HG03469 (cell line): ENCODE measurements at regions not wholly inside any gene's neighbourhood (a gene's known extent, or its start where the extent isn't known, plus 50 kb on each side); places are given as distances from the start of the nearest gene placed in this dataset.
"Not testable (repeated sequence)": the region's sequence is repeated elsewhere in the genome, so short reads cannot be mapped to it uniquely, and the experiment has no call there.

Experiments used
- ATAC-seq: cut with Tn5 transposase; IDR thresholded peaks from one replicate; pipeline ENCODE4 v1.9.1; 2021; ENCODE audit warnings: mild to moderate bottlenecking, moderate library complexity, moderate number of reproducible peaks; ENCODE audit not compliant: unreplicated experiment

DNA sequence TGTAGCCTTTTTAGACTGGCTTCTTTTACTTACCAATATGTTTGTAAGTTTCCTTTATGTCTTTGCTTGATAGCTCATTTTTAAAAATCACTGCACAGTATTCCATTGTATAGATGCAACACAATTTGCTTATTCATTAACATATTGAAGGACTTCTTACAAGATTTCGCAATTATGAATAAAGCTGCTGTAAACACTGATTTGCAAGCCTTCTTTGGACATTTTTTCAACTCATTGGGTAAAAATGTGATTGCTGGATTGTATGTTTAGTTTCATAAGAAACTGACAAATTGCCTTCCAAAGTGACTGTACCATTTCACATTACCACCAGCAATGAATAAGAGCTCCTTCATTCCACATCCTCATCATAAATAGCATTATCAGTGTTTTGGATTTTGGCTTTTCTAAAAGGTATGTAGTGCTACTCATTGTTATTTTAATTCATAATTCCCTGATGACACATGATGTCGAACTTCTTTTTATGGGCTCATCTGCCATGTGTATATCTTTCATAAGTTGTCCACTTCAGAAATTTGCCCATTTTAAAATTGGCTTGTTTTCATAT, 80.7 kb downstream of the TFAP2B start:
- ATAC-seq: no peak

DNA sequence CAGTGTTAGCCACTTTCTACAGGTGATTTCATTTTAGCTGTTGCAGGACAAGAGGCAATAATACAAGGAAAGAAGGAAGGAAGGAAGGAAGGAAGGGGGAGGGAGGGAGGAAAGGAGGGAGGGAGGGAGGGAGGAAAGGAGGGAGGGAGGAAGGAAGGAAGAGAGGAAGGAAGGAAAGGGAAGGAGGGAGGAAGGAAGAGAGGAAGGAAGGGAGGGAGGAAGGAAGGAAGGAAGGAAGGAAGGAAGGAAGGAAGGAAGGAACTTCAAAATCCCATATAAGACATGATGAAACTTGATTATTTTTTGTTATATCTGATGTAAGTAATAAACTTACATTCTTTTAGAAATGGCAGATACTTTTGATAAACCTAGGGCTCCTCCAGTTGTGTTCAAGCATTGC, 83.6 kb downstream of the TFAP2B start:
- no peak for ATAC-seq

DNA sequence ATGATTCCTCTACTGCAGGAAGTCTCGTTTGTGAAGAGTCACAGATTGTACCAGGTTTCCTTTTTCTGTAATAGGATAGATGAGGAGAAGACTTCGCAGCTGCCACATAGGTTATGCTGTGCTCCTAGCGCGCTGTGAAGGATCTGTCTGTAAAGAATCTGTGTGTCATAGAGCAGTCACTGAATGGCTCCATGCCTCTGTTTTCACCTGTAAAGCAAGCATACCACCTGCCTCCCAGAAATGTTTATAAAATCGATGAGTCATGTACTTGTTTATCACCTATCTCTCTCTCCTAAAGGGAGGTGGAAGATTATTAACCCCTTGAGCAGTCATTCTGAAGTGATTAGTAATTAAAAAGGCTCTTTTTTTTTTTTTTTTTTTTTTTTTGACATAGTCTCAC, 86.6 kb downstream of the TFAP2B start:
- ATAC-seq: no peak

DNA sequence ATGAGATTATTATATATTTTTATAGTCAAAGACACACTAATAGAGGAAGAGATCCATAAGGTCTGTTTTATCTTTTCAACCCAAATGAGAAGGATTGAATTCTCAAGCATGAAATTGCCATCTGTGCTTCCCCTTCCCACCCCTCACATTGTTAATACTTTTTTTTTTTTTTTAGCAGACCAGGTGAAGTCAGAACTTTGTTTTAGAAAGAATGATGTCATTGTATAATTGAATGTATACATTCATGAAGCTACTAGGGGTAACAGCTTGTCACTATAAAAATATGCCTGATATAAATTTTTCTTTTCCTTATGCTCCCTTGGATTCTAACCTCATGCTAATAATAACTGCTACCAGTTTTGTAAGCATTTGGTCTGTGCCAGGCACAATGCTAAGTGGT, 88.9 kb downstream of the TFAP2B start:
- ATAC-seq: no peak

DNA sequence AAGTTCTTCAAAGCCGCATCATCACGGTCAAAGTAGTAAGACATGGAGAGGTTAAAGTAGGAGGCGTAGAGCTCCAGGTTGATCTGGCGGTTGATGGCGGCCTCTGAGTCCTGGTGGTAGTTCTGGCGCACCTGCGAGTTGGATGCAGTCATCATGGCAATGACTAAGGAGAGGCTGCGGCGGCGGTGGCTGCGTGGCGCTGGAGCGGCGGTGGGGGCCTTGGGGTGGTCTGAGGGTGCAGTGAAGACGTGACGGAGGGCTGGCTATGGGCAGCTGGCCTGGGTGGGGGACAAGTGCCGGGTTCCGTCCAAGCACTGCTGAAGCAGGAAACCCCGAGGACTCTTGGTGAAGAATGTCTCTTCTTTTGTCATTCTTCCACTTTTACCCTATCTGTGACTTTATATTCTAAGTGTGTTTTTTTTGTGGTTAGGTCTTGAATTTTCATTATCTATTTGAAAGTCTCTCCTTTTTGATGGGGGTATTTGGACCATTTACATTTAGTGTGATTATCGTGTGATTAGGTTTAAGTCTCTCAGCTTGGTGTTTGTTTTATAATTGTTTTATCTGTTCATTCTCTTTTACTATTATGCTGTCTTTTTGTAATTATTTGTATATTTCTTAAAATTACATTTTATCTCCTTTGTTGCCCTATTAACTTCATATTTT, 94.6 kb downstream of the TFAP2B start:
- ATAC-seq: no peak

DNA sequence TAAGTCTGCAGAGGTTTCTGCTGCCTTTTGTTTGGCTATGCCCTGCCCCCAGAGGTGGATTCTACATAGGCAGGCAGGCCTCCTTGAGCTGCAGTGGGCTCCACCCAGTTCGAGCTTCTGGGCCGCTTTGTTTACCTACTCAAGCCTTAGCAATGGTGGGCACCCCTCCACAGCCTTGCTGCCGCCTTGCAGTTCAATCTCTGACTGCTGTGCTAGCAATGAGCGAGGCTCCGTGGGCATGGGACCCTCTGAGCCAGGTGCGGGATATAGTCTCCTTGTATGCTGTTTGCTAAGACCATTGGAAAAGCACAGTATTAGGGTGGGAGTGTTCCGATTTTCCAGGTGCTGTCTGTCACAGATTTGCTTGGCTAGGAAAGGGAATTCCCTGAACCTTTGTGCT, 102.7 kb downstream of the TFAP2B start:
- not testable (repeated sequence) for ATAC-seq

DNA sequence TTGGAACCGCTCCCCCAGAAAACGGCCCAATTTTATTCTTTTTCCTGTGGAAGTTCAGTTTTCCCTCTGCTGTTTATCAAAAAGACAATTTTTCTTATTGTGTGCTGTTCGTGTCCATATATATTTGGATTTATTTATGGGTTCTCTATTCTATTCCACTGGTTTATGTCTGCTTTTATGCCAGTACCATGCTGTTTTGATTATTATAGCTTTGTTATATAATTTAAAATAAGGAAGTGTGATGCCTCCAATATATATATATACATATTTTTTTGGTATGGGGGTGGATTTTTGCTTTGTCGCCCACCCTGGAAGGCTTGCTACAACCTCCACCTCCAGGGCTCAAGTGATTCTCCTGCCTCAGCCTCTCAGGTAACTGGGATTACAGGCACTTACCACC, 103.3 kb downstream of the TFAP2B start:
- no peak for ATAC-seq

DNA sequence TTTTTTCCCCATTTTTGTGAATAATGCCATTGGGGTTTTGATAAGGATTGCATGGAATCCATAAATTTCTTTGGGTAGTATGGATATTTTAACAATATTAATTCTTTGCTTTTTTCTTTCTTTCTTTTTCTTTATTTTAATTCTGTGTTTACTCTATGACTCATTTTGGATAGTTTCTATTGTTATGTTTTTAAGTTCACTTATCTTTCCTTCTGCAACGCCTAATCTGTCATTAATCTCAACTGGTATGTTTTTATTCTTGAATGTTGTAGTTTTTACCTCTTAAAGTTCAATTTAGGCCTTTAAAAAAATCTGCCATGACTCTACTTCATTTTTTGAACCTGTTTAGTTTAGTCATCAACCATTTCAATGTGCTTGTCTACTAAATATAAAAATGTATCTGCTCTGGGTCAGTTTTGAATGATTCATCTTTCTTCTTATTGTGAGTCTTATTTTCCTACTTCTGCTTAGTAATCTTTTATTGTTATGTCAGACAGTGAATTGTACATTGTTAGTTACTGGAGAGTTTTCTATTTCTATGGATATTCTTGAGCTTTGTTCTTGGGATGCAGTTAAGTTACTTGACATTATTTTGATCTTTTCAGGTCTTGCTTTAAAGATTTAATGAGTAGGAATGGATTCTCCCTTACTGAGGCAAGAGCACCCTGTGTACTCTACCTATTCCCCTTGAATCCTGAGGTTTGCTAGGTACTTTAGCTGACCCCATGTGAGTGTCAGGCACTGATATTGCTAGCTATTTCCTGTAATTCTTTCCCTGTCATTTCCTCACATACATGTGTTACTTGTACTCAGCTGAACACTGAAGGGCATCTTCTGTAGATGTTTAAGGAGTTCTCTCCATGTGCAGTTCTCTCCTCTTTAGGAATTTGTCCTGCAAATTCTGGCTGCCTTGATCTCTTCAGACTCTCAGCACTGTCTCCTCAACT, 104.2 kb downstream of the TFAP2B start:
- ATAC-seq: no peak

DNA sequence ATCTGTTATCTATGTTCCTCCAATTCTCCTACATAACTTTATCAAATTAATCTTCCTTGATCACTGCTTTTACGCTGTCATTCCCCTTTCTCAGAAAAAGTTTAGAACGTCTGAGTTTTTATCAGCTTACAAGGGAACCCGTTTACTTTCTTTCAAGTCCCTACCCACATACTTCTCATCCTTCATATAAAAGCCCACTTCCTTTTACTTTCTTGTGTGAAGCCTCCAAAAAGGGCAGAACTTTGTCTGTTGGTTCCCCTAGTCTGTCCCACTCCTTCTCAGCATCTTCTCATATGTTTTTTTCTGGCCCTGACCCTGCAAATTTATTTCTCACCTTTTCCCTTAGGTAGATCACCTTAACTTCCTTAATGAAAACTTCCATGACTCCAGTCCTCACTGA, 106.1 kb downstream of the TFAP2B start:
- ATAC-seq: no peak

DNA sequence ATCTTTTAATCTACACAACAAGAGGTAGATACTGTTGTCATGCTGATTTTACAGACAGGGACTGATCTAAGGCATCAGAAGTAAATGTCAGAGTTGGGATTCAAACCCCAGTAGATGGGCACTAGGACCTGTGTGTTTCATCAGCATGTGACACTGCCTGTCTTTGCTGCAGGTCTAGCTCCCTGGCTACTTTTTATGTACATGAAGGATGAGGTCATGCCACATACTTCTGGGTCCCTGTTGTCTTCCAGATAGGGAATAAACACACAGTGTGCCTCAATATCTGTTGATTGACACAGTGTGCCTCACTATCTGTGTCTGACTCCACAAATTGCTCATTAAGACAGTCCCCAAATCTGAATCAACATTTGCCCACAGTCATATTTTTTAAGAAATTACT, 106.9 kb downstream of the TFAP2B start:
- ATAC-seq: no peak

DNA sequence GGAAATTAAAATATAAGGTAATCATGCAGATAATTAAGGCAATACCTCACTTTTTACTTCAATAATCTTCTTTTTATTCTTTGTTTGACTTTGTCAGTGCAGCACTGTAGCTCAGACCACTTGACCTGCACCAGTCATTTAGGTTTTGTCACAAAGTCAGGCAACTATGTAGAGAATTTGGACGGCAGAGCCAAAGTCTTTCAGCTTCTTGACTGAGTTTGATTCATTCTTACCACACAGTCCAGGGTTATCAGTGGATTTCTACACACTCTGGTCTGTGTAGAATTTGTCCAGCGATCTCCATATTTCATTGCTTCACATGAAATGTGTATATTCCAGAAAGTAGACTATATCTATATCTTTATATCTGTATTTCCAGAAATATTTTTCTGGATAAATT, 107.3 kb downstream of the TFAP2B start:
- no peak for ATAC-seq

DNA sequence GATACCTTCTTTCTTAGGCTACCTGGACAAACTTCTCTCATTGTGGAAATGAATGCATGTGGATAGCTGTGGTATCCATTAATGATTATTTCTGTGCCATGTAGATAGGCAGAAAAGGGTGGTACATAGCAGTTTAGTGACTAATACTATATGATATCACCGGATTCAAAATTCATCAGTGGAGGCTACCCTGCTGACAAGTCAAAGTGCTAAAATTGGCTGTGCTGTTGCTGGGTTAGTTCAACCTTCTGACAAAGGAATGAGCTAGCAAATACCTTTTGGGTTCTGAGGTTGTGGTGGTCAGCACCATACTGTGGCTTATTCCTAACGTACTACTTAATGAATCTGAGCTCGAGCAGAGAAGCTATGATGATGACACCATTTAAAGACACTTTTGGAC, 109.1 kb downstream of the TFAP2B start:
- no peak for ATAC-seq

DNA sequence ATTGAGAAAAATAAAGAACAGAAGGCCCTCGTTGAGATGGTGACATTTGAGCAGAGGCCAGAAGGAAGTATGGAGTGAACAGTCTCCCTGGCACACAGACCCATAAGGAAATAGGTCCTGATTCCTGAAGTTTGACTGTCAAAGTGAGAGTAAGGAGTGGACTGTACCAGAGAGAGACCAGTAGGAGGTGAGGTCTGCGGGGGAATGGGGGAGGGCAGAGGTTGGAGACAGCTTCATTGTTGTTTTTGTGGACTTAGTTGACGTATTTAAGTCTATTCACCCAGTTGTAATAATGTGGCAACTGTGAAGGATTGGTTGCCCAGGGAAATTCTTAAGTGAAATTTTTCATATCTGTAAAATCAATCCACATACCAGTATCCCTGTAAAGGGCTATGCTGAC, 110.7 kb downstream of the TFAP2B start:
- no peak for ATAC-seq

DNA sequence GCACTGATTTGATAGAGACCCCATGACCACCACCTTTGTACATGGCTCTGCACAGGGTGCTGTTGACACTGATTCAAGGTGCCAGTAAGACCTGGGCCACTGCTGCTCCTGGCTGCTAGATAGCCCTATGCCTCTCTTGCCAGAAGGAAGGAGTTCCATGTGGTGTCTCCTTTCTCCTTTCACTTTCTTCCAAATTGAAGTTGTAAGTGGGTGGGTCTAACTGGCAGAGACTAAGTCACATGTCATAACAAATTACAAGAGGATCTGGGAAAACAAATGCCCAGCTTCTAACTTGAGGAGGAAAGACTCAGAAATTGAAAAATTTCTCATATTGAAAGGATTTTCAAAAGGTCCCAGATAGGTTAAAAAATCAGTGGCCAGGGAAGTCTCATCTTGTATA, 116.8 kb downstream of the TFAP2B start:
- ATAC-seq: no peak

DNA sequence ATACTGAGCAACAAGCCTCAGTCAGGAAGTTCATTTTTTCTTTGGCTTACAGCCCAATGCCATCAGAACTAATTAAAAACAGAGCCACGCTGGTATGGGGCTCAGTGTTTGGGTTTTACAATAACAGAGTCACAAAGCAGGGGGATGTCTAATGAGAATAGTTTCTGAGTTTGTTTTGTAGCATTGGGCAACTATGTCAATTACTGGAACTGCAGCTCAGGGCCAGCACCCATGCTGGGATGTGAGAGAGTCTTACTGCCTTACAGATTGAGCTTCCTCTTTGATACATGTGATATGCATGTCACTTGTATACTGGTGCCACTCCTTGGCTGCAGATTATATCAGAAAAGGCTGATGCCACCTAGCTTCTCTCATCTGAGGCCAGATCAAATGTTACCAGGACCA, 117.6 kb downstream of the TFAP2B start:
- ATAC-seq: no peak

DNA sequence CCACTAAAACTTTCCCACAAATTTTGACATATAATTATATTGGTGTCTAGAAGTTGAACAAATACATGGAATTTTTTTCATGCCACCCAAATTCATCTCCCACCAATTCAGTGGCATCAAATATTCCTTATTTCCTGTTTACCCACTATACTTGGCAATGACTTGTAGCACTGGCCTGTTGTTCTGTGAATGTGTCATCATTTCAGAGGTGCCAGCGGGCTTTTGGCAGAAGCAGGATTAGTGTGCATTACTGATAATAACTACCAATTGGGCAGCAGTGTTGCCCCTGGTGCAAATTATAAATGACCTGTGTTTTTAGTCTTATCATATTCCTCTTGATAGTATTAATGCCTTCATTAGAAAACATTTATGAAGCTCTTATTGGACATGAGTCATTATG, 121.3 kb downstream of the TFAP2B start:
- no peak for ATAC-seq

DNA sequence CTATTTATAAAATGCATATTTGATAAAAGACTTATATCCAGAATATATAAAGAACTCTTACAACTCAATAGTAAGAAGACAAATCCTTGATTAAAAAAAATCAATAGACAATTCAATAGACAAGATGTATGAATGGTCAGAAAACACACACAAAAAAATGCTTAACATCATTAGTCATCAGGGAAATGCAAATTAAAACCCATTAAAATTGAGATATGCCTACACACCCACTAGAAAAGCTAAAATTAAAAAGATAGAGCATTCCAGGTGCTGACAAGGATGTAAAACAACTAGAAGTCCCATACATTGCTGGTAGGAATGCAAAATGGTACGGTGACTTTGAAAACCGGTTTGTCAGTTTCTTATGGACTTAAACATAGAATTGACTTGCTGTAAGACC, 127.1 kb downstream of the TFAP2B start:
- no peak for ATAC-seq

DNA sequence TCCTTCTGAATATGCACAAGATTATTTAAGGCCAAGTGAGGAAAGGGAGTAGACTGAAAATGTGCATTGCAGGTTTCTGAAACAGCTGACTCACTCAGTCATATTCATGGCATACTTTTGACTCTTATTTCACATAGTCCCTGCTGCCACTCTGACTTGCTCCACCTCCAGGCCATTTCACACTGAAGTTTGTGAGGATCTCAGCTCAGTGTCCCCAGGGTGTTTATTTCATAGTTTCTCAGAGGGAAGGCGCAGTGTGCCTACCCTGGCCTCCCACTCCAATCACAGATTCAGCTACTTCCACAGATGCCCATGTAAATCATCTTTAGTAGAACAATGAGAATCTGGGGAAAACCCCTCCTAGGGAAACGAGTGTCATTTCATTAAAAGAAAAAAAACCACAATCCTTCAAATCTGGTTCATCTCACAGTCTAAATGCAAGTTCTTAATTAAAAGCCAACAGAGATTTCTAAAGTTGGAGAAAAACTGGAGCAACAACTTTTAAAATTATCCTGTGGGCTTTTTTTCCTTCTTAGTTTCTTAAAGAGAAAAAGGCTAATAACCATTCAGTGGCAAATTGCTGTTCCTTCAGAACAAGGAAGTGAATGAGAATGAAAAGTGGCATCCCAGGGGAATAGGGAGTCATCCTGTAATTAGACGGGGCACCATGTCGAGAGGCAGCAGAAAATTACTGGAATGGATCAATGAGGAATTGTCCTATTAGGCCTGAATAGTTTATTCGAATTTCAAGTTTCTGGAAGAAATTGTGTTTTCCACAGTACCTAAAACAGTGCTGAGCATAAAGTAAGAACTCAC, 133.6 kb downstream of the TFAP2B start:
- peak; percentile 42 for ATAC-seq

DNA sequence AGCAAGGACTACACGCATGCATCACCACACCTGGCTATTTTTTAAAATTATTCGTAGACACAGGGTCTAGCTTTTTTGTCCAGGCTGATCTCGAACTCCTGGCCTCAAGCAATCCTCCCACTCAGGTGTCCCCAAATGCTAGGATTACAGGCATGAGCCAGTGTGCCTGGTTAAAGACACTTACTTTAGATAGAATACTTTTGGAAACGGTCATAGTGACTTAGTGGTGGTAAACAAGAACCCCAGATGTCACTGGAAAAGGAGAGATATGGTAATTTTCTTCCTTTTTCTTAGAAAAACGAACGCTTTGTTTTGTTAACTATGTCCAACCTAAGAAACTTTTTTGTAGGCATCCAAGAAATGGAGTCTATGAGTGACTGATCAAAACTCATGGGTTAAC, 137.3 kb downstream of the TFAP2B start:
- ATAC-seq: no peak

DNA sequence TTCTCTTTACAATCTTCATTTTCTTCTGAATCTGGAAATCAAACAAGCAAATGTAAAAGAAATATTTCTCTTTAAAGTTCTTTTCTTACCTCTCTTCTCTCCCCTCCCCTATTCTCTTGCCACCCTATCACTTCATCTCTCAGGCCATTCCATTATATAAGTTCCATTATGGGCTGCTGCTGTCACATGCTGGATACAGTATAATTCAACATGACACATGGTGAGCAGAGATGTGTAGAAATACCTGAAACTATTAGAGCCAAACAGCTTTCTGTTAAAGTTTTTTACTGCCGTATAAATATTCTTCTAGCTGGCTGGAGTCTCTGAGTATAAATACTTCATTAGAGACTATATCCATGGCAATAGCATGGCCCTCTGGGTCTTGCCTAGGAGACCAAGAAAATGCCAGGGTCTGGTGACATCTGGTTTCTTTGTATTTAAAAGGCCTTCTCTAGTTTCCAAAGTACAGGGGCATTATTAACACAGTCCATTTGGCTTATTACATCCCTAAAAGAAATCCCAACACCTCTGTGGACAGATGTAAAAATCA, 139.6 kb downstream of the TFAP2B start:
- ATAC-seq: no peak

DNA sequence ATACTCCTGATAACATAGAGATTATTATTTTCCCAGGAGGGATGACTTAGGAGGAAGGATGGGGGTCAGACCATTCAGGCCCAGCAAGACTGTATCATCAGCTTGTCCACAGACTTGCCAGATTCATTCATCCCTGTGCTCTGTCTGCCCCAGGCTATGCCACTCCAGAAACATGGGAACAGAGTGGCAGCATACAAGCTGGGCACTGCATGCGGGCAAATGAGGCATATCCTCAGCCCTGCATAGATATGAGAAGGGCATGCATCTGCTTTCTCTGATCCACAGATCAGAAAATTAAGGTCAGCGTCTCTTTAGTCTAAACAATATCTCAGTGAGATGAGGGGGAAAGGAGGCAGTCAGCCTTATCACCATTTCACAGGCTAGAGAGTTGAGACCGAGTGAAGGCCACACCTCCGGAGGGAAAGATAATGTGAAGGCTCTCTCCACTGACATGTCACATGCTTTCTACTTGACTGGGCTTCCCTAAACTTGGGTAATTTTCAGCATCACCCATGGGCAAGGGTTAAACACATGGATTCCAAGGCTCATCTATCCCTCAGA, 140.5 kb downstream of the TFAP2B start:
- no peak for ATAC-seq
